Adrenal gland (tissue), 5 donors: ENCODE measurements at regions not wholly inside any gene's neighbourhood (a gene's known extent, or its start where the extent isn't known, plus 50 kb on each side); places are given as distances from the start of the nearest gene placed in this dataset.

Experiments used
- POLR2A ChIP-seq, 2 donors: fragments of 450-650 bp; IDR thresholded peaks; one replicate each; pipeline ENCODE4 v1.6.1; 2017; ENCODE audit warnings: antibody characterized with exemption in 2 of 2, mild to moderate bottlenecking in 2 of 2, moderate library complexity in 1 of 2
- TF ChIP-seq, protein P1 (sequence below), 6 experiments: fragments of 450-650 bp in 4 of 6; fragments of 200-600 bp in 2 of 6; sonication (generic) in 1 of 6; IDR thresholded peaks; 1 replicate in 5 of 6; 2 replicates in 1 of 6; pipeline versions ENCODE4 v1.5.1 to v1.8.0; 2016 to 2021; ENCODE audit warnings: antibody characterized with exemption in 6 of 6, mild to moderate bottlenecking in 2 of 6, moderate library complexity in 1 of 6
- donor health status: DM: no; HTN: no; CAD: no.

DNA sequence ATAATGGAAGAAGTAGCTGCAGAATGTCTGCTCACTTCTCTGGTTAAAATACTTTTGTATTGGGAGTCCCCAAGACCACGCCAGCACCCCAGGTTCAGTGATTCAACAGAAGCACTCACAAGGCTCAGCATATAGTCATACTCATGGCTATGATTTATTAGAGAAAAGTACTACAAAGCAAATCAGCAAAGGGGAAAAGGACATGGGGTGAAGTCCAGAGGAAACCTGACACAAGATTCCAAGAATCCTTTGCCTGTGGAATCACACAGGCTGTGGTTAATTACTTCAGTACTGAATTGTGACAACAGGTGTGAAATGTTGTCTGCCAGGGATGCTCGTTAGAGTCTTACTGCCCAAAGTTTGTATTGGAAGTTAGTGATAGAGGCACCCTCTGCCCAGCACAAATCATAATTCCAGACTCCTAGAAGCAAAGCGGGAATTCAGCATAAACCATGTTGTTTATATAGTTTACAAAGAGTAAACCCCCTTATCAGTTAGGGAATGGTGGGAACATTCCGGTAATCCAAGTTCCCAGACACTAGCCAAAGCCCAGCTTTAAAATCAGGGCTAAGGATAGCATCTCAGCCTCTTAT, 79.4 kb downstream of the HYCC1 start:
- no peak for TF ChIP-seq POLR2A (IDR thresholded peaks at IDR 0.05)
- TF ChIP-seq, protein P1, sequence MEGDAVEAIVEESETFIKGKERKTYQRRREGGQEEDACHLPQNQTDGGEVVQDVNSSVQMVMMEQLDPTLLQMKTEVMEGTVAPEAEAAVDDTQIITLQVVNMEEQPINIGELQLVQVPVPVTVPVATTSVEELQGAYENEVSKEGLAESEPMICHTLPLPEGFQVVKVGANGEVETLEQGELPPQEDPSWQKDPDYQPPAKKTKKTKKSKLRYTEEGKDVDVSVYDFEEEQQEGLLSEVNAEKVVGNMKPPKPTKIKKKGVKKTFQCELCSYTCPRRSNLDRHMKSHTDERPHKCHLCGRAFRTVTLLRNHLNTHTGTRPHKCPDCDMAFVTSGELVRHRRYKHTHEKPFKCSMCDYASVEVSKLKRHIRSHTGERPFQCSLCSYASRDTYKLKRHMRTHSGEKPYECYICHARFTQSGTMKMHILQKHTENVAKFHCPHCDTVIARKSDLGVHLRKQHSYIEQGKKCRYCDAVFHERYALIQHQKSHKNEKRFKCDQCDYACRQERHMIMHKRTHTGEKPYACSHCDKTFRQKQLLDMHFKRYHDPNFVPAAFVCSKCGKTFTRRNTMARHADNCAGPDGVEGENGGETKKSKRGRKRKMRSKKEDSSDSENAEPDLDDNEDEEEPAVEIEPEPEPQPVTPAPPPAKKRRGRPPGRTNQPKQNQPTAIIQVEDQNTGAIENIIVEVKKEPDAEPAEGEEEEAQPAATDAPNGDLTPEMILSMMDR (IDR thresholded peaks at IDR 0.05): no peak
